Pancreas (tissue), 10 donors: ENCODE measurements at regions not wholly inside any gene's neighbourhood (a gene's known extent, or its start where the extent isn't known, plus 50 kb on each side); places are given as distances from the start of the nearest gene placed in this dataset.

Experiments used
- ATAC-seq, 4 donors: fragments of 200-7000 bp; cut with Tn5 transposase; one replicate each; pipeline versions ENCODE4 v1.8.0 to v1.9.1; 2020; ENCODE audit warnings: mild to moderate bottlenecking in 4 of 4, moderate library complexity in 4 of 4
- DNase-seq, 6 donors: peaks; one replicate each; pipeline ENCODE4 v3.0.0-alpha.2; 2020
- FAIRE-seq: peaks from 2 replicates; lab custom pipeline; 2012; peaks lifted over from hg19 to GRCh38; lab: Jason Lieb, UNC
- H3K27ac ChIP-seq, 4 donors: fragments of 200-600 bp; sonication (generic); 1 replicate in 3 of 4; 2 replicates in 1 of 4; pipeline versions ENCODE4 v1.5.0 to v1.8.0; 2020
- H3K27me3 ChIP-seq, 4 donors: fragments of 200-600 bp; one replicate each; pipeline ENCODE4 v1.8.0; 2021
- H3K36me3 ChIP-seq, 3 donors: fragments of 200-600 bp; sonication (generic) in 1 of 3; one replicate each; pipeline versions ENCODE4 v1.5.0 to v1.8.0; 2020 to 2021
- H3K4me1 ChIP-seq, 3 donors: fragments of 200-600 bp; one replicate each; pipeline ENCODE4 v1.8.0; 2021
- H3K4me3 ChIP-seq, 4 donors: fragments of 200-600 bp; sonication (generic) in 2 of 4; one replicate each; pipeline versions ENCODE4 v1.5.0 to v1.8.0; 2020 to 2021
- H3K9me3 ChIP-seq, 4 donors: fragments of 200-600 bp; one replicate each; pipeline ENCODE4 v1.8.0; 2021
- CTCF ChIP-seq, 4 donors: fragments of 200-600 bp; sonication (generic) in 3 of 4; IDR thresholded peaks; one replicate each; pipeline versions ENCODE4 v1.5.0 to v1.8.0; 2021; ENCODE audit warnings: antibody characterized with exemption in 4 of 4
- WGBS, 2 donors: extraction: QIAGEN DNeasy Blood & Tissue Kit; methylation state at CpG; one replicate each; pipeline ENCODE4 v1.1.7; 2013; 5-methylcytosine and 5-hydroxymethylcytosine counted together
- intact Hi-C, 3 donors: fragments of 100-400 bp; cut with DNase I; formaldehyde crosslinking; loops; one replicate each; pipeline versions ENCODE4 v1.11.1 to v1.14.2; 2022
- donor health status: healthy with polysubstance abuse.
- donor health status: DM: no; HTN: no; CAD: no; lungs with moderate emphysema.
- donor health status: DM: no; HTN: no; CAD: no.
- donor health status: control.
- donor health status: control.
- donor health status: Bipolar disorder and iron deficiency.
- donor health status: DM: yes; HTN: yes; CAD: no.
- donor health status: DM: no; HTN: no; CAD: no.
- donor health status: DM: no; HTN: no; CAD: no.
- donor health status: DM: yes; HTN: yes; CAD: no.

DNA sequence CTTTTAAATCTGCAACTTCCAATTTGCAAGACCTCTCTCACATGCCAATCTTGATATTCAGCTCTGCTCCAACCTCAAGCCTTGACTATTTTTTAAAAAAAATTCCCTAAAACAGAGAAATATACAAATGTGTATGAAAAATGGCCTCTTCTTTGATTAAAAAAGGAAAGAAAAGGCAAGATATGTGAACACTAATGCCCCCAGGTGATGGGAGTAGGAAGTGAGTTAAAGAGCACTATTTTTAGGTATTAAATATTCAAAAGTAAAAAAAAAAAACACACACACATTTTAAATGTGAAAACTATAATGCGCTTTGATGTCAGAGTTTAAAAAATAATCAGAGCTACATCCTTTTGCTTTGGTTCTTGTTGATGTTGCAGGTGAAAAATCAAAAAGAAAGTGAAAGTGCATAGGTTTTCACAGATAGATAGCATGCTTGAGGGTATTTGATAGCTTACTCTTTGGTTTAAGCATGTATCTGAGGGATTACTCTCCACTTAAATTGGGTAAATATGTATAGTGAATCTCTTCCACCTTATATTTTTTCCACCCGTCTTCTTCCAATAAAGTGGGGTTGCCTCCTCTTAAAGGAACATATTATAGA, 406.0 kb upstream of the POU3F3 start:
- no peak overlapping the region for H3K4me3 ChIP-seq
- H3K4me1 ChIP-seq, result no peaks in the 10 kb centered on the region
- FAIRE-seq (no peak), ATAC-seq (no peak), DNase-seq (no peak)
- H3K27me3 ChIP-seq, result no peaks in the 10 kb centered on the region
- WGBS, 2 donors, result 61 to 72% methylated on average over 2 of the region's 2 CpGs
- TF ChIP-seq CTCF (IDR thresholded peaks at IDR 0.05), result no peak
- H3K9me3 ChIP-seq, result no peaks in the 10 kb centered on the region
- H3K36me3 ChIP-seq, result no peaks in the 10 kb centered on the region
- no peak overlapping the region for H3K27ac ChIP-seq
- intact Hi-C loops, result no loop called here

GRCh38 chr2:104448661-104449440, 405.1 kb upstream of the POU3F3 start:
- Histone ChIP-seq H3K36me3 (no peaks in the 10 kb centered on the region), H3K9me3 (no peaks in the 10 kb centered on the region), H3K27ac (no peak overlapping the region), H3K27me3 (no peaks in the 10 kb centered on the region), H3K4me1 (no peaks in the 10 kb centered on the region), H3K4me3 (no peak overlapping the region)
- intact Hi-C loops, result no loop called here
- ATAC-seq (no peak), DNase-seq (no peak), FAIRE-seq (no peak)
- TF ChIP-seq CTCF (IDR thresholded peaks at IDR 0.05), result no peak
- WGBS, 2 donors, result 58 to 63% methylated on average over 5 of the region's 5 CpGs

GRCh38 chr2:104452558-104452957, 401.4 kb upstream of the POU3F3 start:
- Histone ChIP-seq H3K27me3 (no peaks in the 10 kb centered on the region), H3K9me3 (no peaks in the 10 kb centered on the region), H3K4me1 (no peaks in the 10 kb centered on the region), H3K4me3 (no peak overlapping the region), H3K36me3 (no peaks in the 10 kb centered on the region), H3K27ac (no peak overlapping the region)
- intact Hi-C loops, result no loop called here
- 58 to 61% methylated on average over 2 of the region's 2 CpGs for WGBS, 2 donors
- TF ChIP-seq CTCF (IDR thresholded peaks at IDR 0.05), result no peak
- ATAC-seq (no peak), FAIRE-seq (no peak), DNase-seq (no peak)

- TF ChIP-seq CTCF (IDR thresholded peaks at IDR 0.05), result no peak
- no peaks in the 10 kb centered on the region for H3K36me3 ChIP-seq
- H3K4me3 ChIP-seq, result no peak overlapping the region
- ATAC-seq (no peak), FAIRE-seq (no peak), DNase-seq (no peak)
- no peaks in the 10 kb centered on the region for H3K4me1 ChIP-seq
- intact Hi-C loops, result no loop called here
- WGBS, 2 donors, result 78 to 86% methylated on average over 2 of the region's 2 CpGs
- no peaks in the 10 kb centered on the region for H3K9me3 ChIP-seq
- no peaks in the 10 kb centered on the region for H3K27me3 ChIP-seq
- no peak overlapping the region for H3K27ac ChIP-seq
Observed at GRCh38 chr2:104462731-104463130, 391.2 kb upstream of the POU3F3 start.

DNA sequence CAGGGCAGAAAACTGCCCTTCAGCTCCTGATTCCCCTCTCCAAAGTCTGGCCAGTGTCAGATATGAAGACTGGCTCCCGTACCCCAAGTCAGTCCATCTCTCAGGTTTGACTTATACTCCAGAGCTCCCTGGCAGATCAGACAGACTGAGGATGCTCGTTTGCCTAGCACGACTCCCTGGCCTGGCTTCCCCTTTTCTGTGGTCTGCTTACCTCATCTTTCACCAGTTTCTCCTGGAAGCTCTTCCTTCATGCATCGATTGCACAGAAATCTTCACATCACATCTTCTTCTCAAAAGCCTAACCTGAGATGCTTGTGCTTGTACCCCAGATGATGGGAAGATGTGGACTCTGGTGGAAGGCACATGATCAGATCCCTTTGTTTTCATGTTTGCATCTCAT, 387.9 kb upstream of the POU3F3 start:
- H3K9me3 ChIP-seq, result no peaks in the 10 kb centered on the region
- no peaks in the 10 kb centered on the region for H3K4me1 ChIP-seq
- TF ChIP-seq CTCF (IDR thresholded peaks at IDR 0.05), result no peak
- no peak overlapping the region for H3K27ac ChIP-seq
- DNase-seq (no peak), FAIRE-seq (no peak), ATAC-seq (no peak)
- H3K27me3 ChIP-seq, result no peaks in the 10 kb centered on the region
- intact Hi-C loops, result no loop called here
- H3K4me3 ChIP-seq, result no peak overlapping the region
- WGBS, 2 donors, result 48 to 52% methylated on average over 4 of the region's 4 CpGs
- no peaks in the 10 kb centered on the region for H3K36me3 ChIP-seq
